Activated naive CD8-positive, alpha-beta T cell treated with anti-CD3 and anti-CD28 coated beads, Interleukin-2, amount 50 U/mL, for 16 hours (primary cell): ENCODE measurements at regions not wholly inside any gene's neighbourhood (a gene's known extent, or its start where the extent isn't known, plus 50 kb on each side); places are given as distances from the start of the nearest gene placed in this dataset.

ENCODE experiments used
- DNase-seq: peaks from one replicate; pipeline ENCODE4 v3.0.0-alpha.2; 2020; ENCODE audit warnings: low read depth, low spot score

- DNase-seq, result no peak
Observed at GRCh38 chr7:16978358-16979244, 96.8 kb upstream of the AGR3 start.

DNA sequence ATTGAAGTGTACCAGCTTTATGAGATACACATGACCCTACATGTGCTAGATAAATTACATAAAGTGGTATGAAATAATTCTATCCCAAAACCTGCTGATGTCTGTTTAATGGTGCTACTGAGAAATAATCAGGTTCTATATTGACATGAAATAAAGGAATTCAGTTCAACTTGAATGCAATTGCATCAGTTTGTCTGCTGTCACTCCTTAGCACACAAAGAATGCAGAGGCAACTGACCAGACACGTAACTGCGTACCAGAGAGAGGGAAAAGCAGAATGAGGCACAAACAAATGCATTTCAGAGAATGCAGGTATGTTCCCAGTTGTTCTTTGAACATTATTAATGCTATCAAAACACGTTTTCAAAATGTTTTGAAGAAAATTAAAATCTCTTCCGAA, 98.8 kb upstream of the AGR3 start:
- DNase-seq, result no peak

DNA sequence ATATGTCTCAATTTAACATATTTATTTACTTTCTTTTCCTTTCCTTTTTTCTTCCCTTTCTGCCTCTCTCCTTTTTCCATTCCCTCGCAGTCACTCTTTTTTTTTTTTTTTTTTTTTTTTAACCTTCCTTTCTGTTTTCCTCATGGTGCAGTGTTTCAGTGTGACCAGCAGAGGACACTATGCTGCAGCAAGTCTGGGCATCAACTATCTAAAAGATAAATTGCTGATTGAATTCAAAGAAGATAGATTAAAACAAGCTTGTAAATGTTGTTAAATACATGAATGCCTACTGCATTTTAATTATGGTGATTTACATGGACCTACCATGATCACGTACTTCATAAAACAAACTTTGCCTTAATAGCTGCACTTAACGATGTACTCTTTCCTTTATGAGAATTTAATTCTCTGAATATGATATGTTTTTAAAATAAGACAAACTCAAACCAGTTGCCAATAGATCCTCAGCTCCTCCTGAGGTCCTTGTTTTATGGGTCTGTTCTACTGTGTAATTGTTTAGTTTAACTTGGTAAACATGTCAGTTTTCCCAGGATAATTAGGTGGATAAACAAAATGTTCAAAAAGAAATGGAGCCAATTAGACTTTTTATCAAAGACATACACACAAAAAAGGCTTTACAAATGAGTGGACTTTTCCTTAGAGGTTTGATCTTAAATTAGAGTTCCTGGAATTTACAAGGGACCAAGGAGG, 101.0 kb upstream of the AGR3 start:
- DNase-seq, result no peak

DNA sequence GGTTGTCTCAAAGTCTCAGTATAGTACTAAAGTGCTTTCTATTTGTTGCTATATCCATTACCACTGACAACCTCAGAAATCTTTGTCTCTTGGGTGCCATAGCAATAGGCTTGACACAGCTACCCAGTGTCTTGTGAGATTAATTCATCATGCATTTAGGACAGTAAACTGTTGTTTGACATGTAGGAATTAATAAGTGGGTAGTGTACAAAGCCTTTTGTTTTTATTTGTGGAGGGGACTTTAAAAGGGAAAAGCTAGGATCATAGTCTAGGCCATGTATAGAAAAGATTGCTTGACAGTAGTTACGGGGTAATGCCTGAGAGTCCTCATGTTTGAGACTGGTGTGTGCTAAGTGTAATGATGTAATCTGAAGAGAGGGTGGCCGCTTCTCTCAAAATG, 102.6 kb upstream of the AGR3 start:
- no peak for DNase-seq

GRCh38 chr7:16985621-16986020, 103.8 kb upstream of the AGR3 start:
- no peak for DNase-seq

GRCh38 chr7:16986755-16987154, 105.0 kb upstream of the AGR3 start:
- no peak for DNase-seq

DNA sequence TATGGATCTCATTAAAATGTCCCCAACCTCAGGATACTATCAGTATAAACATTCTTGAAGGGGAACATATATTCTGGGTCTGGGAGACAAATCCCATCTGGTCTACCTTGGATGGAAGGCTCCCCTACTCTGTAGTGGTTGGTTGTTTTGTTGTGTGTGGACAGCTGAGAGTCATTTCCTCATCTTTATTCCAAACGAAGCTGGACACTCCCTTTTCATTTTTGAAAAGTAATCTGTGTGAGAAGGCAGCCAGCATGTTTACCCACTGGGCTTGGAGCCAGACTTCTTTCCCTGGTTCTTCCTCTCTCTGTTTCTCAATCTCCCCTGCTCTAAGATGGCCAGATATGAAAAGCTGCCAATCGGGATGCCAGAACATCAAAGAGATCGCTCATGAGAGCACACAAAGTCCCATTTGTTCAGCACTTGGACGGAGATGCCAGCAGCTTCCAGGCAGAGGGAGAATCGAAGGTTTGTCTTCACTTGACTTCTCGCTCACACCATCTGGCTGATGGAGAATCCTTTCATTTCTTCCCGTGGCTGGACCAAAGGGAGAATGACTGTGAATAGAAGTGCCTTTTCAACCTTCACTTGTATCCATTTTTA, 108.1 kb upstream of the AGR3 start:
- no peak for DNase-seq

GRCh38 chr7:16991551-16991950, 109.8 kb upstream of the AGR3 start:
- DNase-seq, result no peak

GRCh38 chr7:16993543-16993942, 111.8 kb upstream of the AGR3 start:
- no peak for DNase-seq

DNA sequence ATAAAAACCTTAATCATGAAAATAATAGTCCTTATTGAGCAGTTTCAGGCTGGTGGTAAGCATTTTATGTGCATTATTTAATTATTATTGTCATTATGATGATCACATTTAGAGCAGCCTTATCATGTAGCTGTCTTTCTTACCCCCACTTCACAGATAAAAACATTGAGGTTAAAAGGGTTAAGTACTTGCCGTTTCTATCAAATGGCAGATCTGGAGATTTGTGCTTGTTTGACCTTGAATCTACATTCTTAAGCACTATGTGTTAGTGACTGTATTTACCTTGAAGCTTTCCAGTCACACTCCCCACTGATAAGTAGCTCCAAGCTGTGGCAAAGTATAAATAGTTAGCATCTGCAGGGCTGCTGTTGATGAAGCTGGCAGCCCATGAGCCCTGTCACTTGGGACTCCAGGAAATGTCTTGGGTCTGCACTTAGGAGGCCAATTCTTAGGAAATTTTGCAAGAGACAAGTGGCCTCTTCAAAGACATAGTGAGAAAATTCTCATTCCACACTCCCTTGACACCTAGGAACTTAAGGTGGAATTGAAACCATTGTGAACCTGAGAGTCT, 116.8 kb upstream of the AGR3 start:
- no peak for DNase-seq

DNA sequence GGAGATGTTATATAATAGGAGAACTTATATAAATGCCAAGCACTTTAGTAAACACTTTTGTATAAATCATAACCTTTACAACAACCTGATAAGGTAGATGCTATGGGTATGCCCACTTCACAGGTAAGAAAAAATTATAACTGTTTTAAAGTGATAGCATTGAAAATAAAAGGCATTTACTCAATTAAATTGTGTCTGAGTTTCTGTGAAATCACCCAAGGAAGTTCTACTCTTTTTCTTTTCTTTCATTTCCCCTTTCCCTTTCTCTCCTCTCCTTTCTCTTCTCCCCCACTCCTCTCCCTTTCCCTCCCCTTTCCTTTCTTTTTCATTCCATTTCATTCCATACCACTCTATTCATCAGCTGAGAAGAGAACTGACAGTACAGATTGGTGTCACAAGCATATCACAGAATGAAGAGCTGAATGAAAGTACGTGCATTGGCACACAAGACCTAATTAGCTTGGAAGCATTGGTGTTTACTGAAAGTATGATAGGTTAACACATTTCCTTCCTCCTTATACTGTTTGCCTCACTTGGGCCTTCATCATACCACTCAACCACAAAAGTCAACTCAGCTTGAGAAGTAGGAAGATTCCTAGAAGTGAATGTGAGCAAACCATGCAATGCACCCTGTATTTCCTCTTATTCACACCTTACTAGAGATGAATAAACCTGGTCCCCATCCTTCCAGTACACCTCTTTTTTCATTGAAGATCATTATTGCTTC, 117.9 kb upstream of the AGR3 start:
- DNase-seq, result no peak

DNA sequence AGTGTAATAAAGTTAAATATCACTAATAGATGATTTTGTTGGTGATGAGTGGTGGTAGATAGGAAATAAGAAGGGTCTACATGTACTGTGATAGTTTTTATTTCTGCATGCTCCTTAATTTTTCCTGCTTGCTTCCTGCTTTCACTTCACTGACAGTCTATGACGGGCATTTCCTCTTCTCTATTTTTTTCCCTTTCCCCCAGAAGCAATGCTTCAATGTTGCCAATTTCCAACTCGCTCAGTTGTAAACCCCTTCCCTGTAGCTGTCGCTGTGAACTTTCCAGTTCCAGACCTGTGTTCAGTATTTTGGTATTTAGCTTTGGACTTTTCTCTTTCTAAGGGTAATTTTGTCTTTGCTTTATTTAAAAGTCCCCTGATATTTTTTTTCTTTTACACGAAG, 123.5 kb upstream of the AGR3 start:
- DNase-seq, result no peak

DNA sequence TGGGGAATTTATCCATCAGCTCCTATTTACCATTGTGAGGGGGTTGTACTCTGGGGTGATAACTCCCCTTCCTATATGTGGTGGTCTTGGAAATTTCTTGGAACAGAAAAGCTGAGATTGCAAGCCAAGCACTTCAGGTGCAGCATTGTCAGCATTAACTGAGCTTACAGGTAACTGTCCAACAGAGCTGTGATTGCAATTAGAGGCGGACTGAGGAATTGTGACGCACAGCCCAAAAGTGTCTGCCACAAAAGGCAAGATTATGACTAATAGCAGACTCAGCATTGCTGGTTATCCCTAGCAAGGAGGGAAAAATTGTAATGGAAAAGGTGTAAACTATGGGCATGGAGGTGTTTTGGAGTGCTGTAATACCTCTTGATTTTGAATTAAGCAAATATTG, 126.1 kb upstream of the AGR3 start:
- no peak for DNase-seq

DNA sequence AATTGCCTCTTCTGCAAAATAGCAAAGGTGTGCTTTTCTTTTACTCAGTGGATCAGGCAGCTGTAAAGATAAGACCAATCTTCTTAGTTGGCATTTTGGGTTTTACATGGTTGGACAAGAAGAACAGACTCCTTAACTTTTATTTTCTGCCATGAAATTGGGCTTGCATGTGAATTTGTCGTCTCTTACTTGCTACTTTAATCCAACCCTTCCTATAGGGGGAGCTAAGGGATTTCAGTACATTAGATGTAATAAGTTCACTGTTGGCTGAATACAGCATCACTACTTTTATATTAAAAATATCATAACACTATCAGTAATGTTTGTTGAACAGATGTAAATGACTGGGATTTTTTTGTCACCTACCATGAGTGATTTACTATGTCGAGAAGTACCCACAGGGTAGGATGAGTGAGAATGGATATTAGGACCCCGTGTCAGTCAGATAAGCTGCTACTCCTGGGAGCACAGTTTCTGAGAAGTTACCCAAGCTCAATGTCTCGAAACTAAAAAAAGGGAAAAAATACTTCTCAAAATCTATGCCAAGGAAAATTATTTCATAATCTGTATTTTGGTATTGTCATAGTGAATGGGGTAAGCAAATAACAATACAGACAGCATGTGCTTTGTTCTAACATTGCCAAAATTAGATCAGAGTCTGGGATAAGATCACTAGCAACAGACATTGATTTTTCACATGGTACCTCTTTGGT, 127.4 kb upstream of the AGR3 start:
- no peak for DNase-seq

GRCh38 chr7:17009933-17010332, 128.2 kb upstream of the AGR3 start:
- no peak for DNase-seq

DNA sequence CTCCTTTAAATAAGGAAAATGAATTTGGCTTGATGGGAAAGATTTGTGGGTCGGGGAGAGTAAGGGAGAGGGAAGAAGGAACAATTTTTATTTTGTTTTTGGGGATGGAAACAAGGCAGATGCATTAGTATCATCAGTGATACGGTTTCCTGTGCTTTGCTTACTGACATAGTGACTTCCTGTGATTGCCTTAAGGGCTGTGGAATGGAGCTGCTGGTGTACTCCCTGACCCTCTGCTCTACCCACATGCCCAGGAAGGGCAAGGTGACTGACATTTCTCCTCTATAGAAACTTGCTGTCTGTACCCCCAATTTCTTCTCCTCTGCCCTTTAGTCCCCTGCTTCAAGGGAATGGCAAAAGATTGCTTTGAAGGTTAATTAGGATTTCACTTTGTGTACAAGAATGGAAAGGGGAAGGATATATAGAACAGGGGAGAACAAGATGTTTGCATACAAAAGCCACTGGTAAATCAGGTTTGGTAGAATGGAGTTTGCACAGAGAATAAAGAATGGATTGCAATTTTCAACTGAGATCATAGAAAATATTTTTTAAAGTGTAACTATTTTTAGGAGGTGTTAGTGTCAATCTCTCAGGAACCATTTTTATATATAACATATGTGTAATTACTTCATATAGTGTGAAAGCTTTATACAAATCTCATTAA, 129.0 kb upstream of the AGR3 start:
- no peak for DNase-seq

DNA sequence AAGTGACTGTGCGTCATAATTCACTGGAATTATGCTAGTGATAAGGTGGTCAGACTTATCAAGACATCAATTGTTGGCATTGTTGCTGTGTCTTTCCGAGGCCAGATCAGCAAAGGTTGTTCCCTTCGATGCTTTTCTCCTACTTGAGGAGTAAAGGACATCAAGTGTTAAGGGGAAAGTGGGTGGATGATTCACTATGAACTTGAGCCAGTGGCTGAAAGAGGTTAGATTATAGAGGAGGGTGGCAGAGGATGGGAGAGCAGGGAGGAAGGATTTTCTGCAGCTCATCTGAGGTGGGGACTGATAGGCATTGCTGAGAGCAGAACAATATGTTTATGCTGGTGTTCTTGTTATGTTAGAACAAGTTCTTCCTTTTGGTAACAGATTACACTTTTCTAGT, 131.4 kb upstream of the AGR3 start:
- no peak for DNase-seq

GRCh38 chr7:17014686-17015085, 132.9 kb upstream of the AGR3 start:
- DNase-seq, result no peak

DNA sequence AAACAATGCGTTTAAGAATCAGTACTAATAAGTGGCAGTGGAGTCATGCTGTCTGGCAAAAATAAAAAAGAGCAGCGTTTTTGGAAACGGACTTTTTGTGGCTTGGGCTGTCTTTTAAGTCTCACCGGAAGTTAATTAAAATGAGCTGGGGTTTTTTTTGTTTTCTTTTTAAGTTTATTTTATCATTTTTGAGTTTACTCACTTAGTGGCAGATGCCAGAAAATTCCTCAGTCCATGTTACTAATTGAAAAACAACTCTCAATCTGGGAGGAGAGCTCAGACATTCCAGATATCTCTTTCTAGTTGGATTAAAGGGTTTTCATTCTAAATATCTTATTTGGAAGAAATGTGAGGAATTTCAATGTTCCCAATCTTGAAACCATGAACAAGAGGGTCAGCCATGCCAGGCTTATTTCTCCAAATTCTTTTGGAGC, 133.8 kb upstream of the AGR3 start:
- no peak for DNase-seq

GRCh38 chr7:17016402-17017010, 134.7 kb upstream of the AGR3 start:
- DNase-seq, result no peak
